HG02884 (cell line): ENCODE measurements at regions not wholly inside any gene's neighbourhood (a gene's known extent, or its start where the extent isn't known, plus 50 kb on each side); places are given as distances from the start of the nearest gene placed in this dataset.

ENCODE experiments used
- ATAC-seq: cut with Tn5 transposase; IDR thresholded peaks from one replicate; pipeline ENCODE4 v1.9.1; 2021; ENCODE audit warnings: mild to moderate bottlenecking, moderate library complexity; ENCODE audit not compliant: unreplicated experiment

DNA sequence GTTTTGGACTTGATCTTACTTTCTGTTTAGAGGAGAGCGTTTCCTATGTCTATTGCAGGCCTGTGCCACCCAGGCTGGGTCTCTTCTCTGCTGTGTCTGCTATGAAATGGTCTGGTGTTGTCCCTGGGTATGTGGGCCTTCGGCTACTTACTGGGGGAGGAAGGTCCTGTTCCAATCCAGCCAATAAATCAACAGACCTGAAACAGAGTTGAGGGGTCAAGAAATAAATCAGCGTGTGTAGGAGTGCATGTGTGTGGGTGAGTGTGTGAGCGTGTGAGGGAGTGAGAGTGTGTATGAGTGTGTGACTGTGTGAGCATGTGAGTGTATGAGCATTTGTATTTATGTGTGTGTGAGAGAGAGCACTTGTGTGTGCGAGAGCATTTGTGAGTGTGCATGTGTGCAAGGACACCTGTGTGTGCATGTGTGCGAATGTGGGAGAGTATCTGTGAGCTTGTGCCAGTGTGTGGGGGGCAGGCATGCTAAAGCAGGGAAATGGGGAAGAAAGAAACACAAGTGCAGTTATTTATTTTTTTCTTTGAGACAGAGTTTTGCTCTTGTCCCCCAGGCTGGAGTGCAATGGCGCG is 86.3 kb upstream of the PMEPA1 start:
- no peak for ATAC-seq

DNA sequence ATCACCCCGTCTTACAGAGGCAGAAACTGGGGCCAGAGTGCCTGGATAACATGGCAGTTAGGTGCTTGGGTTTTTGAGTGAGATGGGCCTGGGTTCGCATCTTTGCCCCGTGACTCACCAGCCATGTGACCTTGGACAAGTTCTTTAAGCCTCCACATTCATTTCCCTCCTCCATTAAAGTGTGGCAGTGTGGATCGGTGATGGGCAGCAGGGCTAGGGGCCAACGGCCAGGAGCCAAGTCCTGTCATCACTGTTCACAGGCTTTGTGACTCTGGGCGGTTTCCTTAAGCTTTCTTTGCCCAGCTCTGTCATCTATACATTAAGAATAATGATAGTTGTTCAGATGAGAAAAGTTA is 85.5 kb upstream of the PMEPA1 start:
- no peak for ATAC-seq

DNA sequence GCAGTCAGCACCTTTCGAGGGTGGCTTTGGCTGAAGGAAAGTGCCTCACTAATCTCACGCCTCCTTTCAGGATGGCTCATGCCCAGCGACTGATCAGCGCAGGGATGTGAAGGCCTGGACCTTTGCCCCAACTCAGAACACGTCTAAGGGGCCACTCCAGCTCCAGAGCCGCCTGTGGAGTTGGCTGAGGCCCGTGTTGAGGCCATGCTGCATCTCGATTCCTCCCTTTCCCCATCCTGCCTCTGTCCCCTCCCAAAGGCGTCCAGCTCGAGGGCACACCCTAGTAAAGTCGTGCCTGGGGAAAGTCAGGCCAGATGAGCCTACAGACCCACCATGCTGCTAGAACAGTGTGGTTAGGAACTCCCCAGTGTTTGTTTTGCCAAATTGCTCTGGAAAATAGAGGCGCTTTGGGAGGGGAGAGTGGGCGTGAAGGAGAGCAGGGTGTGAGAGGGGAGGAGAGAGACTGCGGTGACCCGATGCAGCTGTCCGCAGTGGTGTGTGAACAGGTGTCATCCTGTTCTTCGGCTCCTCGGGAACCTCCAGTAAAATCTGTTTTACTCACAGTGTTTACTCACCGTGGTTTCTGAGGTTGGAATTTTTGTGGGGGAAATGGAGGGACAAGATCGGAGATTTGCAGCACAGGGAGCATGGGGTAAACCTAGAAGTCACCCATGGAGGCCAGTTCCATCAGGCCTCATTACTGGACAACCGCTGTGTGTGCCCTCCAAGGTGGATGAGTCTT is 85.0 kb upstream of the PMEPA1 start:
- no peak for ATAC-seq

DNA sequence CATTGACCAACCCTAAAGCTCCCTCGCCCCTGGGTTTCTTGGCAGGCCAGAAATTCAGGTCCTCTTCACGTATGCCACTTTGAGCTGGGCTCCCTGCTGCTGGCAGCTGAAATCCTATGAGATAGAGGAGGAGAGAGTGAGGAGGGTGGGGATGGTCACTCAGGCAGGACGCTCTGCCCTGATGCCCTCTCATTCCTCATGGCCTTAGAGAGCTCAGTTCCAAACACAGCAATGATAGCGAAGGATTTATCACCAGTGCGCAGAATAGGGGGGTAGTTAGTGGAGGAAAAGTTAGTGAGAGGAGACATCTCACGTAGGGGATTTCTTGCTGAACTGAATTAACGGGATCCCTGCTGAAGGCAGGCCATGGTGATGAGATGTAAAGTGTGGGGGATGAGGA is 84.2 kb upstream of the PMEPA1 start:
- ATAC-seq: no peak

DNA sequence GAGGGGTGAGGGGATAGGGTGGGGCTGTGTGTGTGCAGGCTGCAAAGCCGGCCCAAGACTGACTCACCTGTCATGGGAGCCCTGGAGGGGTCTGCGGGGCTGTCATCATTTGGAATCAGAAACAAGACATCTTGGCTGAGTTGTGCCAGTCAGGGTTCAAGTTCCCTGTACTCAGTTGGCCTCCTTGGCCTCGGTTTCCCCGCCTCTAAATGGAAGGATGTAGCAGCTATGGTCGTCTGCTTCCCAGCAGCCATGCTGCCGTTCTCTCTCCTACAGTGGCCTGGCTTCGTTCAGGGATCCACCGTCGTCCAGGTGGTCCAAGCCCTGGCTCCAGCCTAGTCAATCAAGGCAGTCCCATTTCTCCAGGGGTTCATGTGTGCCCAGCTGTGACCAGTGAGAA is 83.6 kb upstream of the PMEPA1 start:
- no peak for ATAC-seq

DNA sequence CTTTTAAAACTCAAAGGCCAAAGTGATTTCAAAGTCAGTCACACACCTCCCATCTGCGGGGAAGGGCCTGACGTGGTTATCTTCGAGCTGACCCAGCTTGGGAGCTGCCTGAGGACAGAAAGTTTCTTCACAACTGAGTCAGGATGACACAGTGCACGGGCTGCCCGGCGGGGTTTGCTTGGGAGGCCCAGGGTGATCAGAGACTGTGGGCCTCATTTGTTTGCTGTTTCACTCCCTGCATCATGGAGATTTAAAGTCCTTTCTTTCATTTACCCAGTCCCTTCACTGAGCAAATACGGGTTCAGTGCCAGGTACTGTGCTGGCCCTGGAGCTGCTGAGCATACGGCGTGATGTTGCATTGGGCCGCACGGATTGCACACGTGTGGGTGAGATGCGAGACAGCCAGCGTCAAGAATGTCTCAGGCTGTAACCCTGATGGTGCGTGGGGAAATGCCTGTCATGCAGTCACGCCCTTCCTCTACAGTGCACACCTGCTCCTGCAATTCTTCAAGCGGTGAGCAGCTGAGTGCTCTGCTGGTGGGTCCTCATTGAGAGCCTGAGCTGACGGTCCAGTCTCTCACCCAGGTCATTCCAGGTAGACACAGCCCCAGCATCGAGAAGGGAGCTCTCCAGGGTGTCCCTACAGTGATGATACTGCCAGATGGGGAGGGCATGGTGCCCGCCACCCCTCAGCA is 82.7 kb upstream of the PMEPA1 start:
- ATAC-seq: no peak

DNA sequence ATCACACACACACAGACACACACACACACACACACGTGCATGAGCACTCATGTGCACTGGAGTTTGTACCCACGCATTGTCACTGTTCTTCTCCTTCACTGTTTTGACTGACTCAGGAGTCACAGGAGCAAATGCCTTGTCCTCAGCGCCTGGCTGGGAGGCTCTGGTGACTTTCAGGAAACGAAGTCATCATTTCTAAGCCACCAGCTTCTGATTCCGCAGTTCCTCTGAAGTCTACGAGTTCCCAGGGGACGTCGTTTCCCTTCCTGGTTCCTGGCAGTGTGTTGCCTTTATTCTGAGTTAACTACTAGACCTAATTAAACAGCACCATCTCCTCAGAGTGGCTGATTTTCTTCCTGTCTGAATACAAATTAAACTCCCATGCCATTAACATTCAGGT is 82.2 kb upstream of the PMEPA1 start:
- ATAC-seq: no peak

DNA sequence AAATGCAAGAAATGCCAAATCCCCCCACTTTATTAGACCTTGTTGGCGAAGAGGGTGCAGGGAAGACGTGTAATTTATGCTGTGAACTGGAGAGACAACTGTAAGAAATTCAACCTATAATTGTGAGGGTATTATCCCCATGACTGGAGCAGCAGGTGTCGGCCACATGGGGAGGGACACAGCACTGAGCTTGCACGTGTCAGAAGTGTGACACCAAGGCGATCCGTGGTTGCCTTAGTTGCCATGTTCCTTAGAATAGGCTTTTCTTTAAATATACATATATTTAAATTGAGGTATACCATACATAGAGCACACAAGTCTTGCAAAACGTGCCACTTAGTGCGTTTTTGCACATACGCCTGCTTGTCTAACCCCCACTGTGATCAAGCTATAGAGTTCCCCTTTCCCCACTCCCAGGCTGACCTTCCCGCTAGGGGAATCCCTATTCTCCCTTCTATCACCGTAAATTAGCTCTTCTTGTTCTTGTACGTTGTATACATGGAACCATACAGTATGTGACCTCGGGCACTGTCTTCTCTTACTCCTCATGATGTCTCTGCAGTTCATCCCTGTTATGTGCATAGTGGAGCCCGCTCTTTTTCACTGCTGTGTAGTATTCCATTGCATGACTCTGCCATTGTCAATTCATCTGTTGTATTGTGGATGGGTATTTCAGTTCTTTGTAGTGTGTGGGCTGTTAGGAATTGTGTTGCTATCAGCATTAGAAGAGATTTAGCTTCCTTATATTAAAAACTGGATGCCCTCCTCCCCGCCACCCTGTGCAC is 81.6 kb upstream of the PMEPA1 start:
- ATAC-seq: no peak

DNA sequence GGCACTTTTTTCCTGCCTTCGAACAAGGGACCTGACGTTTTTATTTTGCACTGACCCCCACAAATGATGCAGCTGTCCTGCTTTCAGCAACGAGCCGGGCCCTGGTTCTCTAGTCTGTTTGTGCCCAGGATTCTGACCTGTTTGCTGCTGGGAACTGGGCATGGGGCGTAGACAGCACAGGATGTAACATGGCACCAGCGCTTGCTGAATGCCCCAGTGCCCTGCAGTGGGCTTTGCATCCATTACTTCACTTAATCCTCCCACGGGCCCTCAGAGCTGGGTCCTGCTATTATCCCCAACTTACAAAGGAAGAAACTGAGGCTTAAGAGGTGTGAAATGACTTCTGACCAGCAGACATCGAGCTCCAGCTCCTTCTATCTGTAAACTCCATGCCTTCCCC is 80.4 kb upstream of the PMEPA1 start:
- ATAC-seq: no peak

DNA sequence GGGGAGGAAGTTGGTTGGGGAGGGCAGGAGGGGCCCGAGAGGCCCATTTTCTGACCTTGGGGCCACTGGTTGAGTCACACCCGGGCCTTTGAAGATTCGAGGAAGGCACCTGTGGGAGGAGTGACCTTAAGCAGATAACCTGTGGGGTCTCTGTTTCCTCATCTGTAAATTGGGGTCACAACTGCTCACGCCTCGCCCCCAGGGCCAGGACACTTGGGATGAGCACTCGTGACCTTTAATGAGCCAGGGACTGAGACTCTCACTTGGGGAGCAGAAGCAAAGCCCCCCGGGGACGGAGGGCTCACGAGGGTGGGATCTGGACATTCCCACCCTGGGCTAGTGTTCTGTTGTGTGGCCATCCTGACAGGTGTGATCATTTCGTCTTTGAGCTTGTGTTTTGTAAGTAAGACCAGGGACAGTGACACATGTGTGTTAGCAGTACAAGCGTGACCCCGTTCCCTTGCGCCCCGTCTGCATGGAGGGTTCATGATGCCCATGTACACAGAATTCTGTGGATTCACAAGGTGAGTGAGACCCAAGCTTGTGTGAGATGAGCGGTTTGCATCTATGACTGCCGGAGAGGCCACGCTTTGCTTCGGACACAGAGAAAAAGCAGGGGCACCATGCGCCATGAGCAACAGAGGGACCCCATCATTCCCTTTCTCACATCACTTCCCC is 79.3 kb upstream of the PMEPA1 start:
- no peak for ATAC-seq

DNA sequence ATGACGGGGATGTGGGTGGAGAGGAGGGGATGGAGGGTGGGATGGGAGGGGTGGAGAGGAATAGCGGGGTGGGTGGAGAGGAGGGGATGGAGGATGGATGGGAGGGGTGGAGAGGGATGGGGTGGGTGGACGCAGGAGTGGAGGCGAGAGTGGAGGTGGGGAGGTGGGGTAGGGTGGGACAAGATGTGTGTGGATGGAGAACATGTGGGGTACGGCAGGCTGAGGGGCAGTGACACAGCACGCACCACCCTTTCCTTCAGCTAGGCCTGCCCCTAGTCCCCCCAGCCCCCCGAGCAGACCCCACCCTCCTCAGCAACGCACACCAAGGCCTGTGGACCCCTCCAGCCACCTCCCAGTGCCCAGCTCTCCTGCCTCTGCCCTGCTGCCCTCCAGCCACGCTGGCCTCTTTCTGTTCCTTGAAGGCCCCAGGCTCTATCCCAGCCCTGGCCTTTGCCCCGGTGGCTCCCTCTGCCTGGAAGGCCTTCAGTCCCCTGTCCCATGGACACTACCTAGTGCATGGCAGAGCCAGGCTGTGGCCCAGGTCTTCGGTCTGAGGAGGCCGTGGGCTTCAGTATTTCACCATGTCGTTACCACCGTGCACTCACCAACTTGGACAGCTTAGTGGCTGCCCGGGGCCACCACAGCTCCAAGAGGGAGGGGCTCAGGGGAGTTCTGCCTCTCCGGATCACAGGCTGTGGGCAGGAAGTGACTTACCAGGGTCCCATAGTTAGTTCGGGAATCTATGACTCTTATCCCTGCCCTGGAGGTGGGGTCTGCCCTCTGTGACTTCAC is 78.4 kb upstream of the PMEPA1 start:
- ATAC-seq: no peak

DNA sequence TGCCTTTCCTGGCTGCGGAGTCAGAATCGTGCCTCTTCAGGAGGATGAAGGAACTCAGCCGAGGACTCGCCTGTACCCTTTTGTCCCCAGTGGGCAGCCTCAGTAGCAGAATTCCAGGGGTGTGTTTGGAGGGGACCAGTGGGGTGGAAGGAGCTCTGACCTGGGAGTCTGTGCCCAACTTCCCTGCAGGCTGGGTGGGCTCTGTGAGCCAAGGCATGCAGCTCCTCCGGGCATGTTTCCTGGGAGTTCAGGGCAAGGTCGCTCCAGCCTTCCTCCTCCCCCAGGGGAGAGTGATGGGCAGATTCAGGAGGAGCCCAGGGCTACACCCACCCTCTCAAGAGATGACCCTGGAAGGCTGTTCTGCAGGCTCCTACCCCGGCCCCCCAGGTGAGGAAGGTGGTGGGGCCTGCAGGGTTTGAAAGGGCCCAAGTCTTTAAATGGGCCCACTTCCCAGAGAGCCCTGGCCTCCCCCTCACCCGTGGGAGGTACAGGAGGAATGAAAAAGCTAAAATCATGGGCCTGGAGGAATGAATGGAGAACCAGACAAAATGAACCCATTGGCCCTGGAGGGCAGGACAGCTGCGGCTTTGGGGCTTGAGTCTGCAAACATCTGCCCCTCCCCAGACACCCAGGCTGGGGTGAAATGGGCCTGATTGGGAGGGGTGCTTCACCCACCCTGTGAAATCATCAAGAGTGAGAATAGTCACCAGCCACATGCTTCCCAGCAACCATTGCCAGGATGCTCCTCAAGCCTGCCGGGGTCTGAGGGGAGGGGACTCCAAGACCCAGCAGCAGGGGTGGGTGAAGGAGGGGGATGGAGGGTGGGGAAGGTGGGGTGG is 77.6 kb upstream of the PMEPA1 start:
- ATAC-seq: no peak

DNA sequence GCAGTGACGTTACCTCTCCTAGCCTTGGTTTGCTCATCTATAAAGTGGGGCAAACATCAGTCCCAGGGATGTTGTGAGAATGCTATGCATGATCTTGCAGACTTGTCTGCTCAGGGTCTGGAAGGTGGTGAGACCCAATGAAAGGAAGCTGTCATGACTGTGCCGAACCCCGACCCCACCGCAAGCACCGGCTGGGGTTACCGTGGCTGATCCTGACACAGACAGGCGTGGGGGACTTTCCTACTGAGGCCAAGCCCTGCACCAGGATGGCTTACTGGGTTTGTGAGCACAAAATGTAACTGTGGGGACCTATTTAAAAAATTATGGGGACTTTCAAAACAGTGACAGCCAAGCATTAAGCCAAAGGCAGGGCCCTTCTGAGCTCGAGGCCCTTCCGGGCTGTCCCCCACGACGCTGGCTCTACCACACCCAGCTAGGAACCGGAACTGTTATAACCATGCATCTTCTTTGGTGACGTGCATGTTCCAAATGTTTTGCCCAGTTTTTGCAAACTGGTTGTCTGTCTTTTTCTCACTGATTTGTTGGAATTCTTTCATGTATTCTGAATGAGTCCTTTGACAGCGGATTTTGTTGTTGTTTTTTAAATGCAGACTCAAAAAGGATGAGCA is 76.6 kb upstream of the PMEPA1 start:
- no peak for ATAC-seq

DNA sequence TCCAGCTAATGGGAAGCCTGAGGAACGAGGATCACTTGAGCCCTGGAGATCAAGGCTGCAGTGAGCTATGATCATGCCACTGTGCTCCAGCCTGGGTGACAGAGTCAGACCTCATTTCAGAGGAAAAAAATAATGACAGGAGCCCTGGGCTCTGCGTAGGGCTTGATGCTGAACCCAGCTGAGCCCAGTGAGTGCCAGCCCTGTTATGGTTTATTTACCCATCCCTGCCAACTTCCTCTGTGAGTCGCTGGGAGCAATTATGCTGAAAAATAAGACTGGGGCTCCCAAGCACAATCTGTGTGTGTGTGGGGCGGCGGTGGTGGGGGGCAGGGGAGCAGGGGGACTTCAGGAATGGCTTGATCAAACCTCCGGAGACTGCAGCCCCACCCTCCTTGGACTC is 75.9 kb upstream of the PMEPA1 start:
- no peak for ATAC-seq

DNA sequence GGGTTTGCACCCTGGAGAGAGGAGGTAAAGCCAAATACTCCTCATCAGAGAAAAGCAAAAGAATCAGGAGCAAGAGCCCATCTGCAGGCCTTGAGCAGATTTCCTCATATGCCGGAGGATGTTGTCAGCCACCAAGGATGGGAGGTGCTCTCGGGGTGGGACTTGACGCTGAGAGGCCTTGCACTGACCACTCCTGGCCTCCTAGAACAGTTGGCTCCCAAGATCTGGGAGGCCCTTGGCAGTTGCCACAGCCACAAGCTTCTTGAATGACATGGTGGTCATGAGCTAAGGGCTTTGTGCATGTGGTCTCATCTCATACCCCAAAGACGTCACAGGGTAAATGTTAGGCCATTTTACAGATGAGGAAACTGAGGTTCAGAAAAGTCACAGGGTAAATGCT is 75.2 kb upstream of the PMEPA1 start:
- no peak for ATAC-seq

DNA sequence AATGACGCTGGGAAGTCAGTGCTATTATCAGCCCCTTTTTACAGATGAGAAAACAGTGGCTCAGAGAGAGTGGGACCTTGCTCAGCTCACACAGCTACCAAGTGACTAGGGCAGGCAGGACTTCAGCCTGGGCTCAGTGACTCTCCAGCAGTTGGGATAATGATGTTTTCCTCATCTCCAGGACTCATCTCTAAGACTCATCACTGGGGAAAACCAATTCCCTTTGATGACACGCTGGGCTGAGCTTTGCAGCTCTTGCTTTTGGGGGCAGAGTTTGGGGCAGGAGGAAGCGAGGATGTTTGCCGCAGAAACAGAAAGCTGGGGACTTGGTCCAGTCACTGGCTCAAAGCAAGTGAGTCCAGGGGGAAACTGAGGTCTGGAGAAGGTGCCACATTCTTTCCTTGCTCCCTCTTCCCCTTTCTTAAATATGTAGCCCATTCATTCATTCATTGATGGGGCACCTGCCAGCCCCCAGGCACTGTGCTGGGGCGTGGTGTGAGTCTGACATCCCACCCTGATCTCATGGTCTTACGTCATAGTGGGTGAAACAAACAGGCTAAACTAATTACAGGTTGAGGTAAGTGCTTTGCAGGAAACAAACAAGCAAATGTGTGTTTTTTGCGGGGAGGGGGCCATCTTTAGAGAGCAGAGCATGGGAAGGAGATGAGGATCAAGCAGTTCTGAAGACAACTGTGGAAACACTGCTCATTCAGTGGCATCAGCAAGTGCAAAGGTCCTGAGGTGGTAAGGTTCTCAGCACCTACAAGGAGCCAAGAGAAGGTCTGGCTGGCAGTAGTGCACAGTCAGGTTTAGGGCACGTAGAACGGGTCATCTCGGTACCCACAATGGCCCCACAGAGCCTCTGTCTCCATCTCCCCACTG is 74.4 kb upstream of the PMEPA1 start:
- no peak for ATAC-seq

DNA sequence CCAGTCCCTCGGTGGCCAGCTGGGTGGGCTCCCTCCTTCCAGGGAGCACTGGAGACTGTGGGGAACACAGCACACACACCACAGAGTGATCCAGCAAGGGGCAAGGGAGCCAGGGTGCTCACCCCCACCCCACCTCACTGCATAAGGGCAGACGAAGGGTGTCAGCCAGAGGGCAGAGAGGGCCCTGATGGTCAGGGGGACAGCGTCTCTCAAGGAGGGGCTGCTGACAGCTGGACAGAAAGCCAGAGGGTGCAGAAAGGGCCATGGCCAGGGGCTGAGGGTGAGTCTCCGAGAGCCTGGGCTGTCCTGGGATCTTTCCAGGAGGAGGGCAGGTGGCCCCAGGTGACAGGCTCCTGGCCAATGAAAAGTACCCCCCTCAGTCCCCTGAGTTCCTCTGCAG is 73.4 kb upstream of the PMEPA1 start:
- ATAC-seq: no peak

DNA sequence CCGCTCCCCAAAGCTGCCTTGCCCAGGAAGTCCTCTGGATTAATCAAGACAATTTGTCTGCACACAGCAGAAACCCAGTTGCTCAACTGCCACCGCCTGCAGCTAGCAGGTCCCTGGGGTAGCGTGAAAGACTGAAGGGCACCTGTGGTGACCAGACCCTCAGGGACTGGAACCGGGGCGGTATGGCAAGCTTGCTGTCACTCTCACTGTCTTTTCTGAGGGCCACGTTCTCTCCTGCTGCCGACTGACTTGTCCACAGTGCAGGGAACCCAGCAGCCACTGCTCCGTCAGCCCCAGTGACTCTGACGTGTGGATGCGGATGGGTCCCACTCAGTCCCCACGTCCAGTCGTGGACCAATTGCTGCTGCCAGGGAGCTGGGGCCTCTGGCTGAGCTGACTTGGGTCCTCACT is 72.8 kb upstream of the PMEPA1 start:
- no peak for ATAC-seq
